ENCODE measurements at regions not wholly inside any gene's neighbourhood (a gene's known extent, or its start where the extent isn't known, plus 50 kb on each side); places are given as distances from the start of the nearest gene placed in this dataset.

GRCh38 chr1:234879147-234880080 lies 249.2 kb downstream of the TOMM20 start:
- no peak for TF ChIP-seq CTCF (IDR thresholded peaks at IDR 0.05)
- no peak for TF ChIP-seq EZH2 (IDR thresholded peaks at IDR 0.05)
- no peak for TF ChIP-seq EZH2phosphoT487 (IDR thresholded peaks at IDR 0.05)

All from neural progenitor cell (in vitro differentiated cells).